Prostate gland (tissue), 2 donors: ENCODE measurements at regions not wholly inside any gene's neighbourhood (a gene's known extent, or its start where the extent isn't known, plus 50 kb on each side); places are given as distances from the start of the nearest gene placed in this dataset.

ENCODE experiments used
- DNase-seq: peaks from one replicate; pipeline ENCODE4 v3.0.0-alpha.2; 2019; ENCODE audit warnings: low spot score
- H3K27ac ChIP-seq, 2 donors: fragments of 200-600 bp; sonication (generic); 2 replicates each; pipeline ENCODE4 v1.5.1; 2017 to 2019
- H3K27me3 ChIP-seq: fragments of 200-600 bp; sonication (generic); replicated peaks from 2 replicates; pipeline ENCODE4 v1.5.1; 2019; ENCODE audit not compliant: insufficient read depth
- H3K36me3 ChIP-seq, 2 donors: fragments of 200-600 bp; sonication (generic); 1 replicate in 1 of 2; 2 replicates in 1 of 2; pipeline versions ENCODE4 v1.5.1 to v1.8.1; 2017 to 2019
- H3K4me1 ChIP-seq: fragments of 200-600 bp; sonication (generic); replicated peaks from 2 replicates; pipeline ENCODE4 v1.5.1; 2019
- H3K4me3 ChIP-seq, 2 donors: fragments of 200-600 bp; sonication (generic); 2 replicates each; pipeline ENCODE4 v1.5.1; 2017 to 2019
- H3K9me3 ChIP-seq: fragments of 200-600 bp; sonication (generic); 2 replicates; pipeline ENCODE4 v1.5.1; 2017
- CTCF ChIP-seq, 4 experiments: fragments of 200-600 bp in 2 of 4; fragments of 450-650 bp in 2 of 4; sonication (generic) in 2 of 4; IDR thresholded peaks; 1 replicate in 3 of 4; 2 replicates in 1 of 4; pipeline ENCODE4 v1.5.1; 2016 to 2019; ENCODE audit warnings: antibody characterized with exemption in 4 of 4, mild to moderate bottlenecking in 2 of 4, moderate library complexity in 2 of 4
- POLR2A ChIP-seq: fragments of 450-650 bp; IDR thresholded peaks from one replicate; pipeline ENCODE4 v1.6.1; 2016; ENCODE audit warnings: antibody characterized with exemption, mild to moderate bottlenecking
- POLR2AphosphoS5 ChIP-seq: sonication (generic); formaldehyde crosslinking; IDR thresholded peaks from one replicate; pipeline ENCODE4 v1.6.1; 2017; ENCODE audit warnings: antibody characterized with exemption
- WGBS: methylation state at CpG from one replicate; pipeline ENCODE4 v1.1.5; 2018; 5-methylcytosine and 5-hydroxymethylcytosine counted together
- intact Hi-C: fragments of 100-400 bp; cut with DNase I; formaldehyde crosslinking; loops from one replicate; pipeline ENCODE4 v1.14.2; 2022

- Histone ChIP-seq H3K9me3 (no peaks in the 10 kb centered on the region), H3K4me1 (no peaks in the 10 kb centered on the region), H3K36me3 (no peaks in the 10 kb centered on the region), H3K27me3 (no peaks in the 10 kb centered on the region), H3K4me3 (no peak overlapping the region), H3K27ac (no peak overlapping the region)
- DNase-seq, result no peak
- TF ChIP-seq POLR2AphosphoS5, result no peak
- TF ChIP-seq POLR2A, result no peak
- intact Hi-C loops, result no loop called here
- WGBS, result 90% methylated on average over 1 of the region's 1 CpG
Observed at GRCh38 chr10:36301539-36301938, 659.4 kb upstream of the FZD8 start.

GRCh38 chr10:36301139-36301538 is 659.0 kb upstream of the FZD8 start:
- Histone ChIP-seq H3K27ac (no peak overlapping the region), H3K4me3 (no peak overlapping the region), H3K36me3 (no peaks in the 10 kb centered on the region), H3K27me3 (no peaks in the 10 kb centered on the region), H3K4me1 (no peaks in the 10 kb centered on the region), H3K9me3 (no peaks in the 10 kb centered on the region)
- no peak for TF ChIP-seq POLR2A
- TF ChIP-seq POLR2AphosphoS5, result no peak
- no peak for TF ChIP-seq CTCF (IDR thresholded peaks at IDR 0.05)
- DNase-seq, result no peak
- intact Hi-C loops, result no loop called here
- 56% methylated on average over 2 of the region's 2 CpGs for WGBS

- TF ChIP-seq POLR2AphosphoS5, result no peak
- no peak for TF ChIP-seq CTCF (IDR thresholded peaks at IDR 0.05)
- TF ChIP-seq POLR2A, result no peak
- 95% methylated on average over 14 of the region's 14 CpGs for WGBS
- no peaks in the 10 kb centered on the region for H3K4me1 ChIP-seq
- intact Hi-C loops, result no loop called here
- no peak overlapping the region for H3K4me3 ChIP-seq
- H3K27me3 ChIP-seq, result no peaks in the 10 kb centered on the region
- no peaks in the 10 kb centered on the region for H3K9me3 ChIP-seq
- no peaks in the 10 kb centered on the region for H3K36me3 ChIP-seq
- DNase-seq, result no peak
- no peak overlapping the region for H3K27ac ChIP-seq
Observed at GRCh38 chr10:36283827-36284226, 641.7 kb upstream of the FZD8 start.

GRCh38 chr10:36281831-36282331 is 639.8 kb upstream of the FZD8 start:
- intact Hi-C loops, result no loop called here
- H3K27ac ChIP-seq, result no peak overlapping the region
- no peaks in the 10 kb centered on the region for H3K27me3 ChIP-seq
- WGBS, result 50% methylated on average over 3 of the region's 3 CpGs
- TF ChIP-seq POLR2A, result no peak
- no peak for TF ChIP-seq CTCF (IDR thresholded peaks at IDR 0.05)
- TF ChIP-seq POLR2AphosphoS5, result no peak
- H3K36me3 ChIP-seq, result no peaks in the 10 kb centered on the region
- H3K4me1 ChIP-seq, result no peaks in the 10 kb centered on the region
- no peaks in the 10 kb centered on the region for H3K9me3 ChIP-seq
- no peak overlapping the region for H3K4me3 ChIP-seq
- no peak for DNase-seq

- no peaks in the 10 kb centered on the region for H3K36me3 ChIP-seq
- H3K27ac ChIP-seq, result no peak overlapping the region
- WGBS, result 87% methylated on average over 11 of the region's 11 CpGs
- H3K4me1 ChIP-seq, result no peaks in the 10 kb centered on the region
- no peak for TF ChIP-seq POLR2AphosphoS5
- no peak for TF ChIP-seq POLR2A
- no peak for TF ChIP-seq CTCF (IDR thresholded peaks at IDR 0.05)
- H3K9me3 ChIP-seq, result no peaks in the 10 kb centered on the region
- no peak for DNase-seq
- no peak overlapping the region for H3K4me3 ChIP-seq
- H3K27me3 ChIP-seq, result no peaks in the 10 kb centered on the region
- intact Hi-C loops, result no loop called here
Observed at GRCh38 chr10:36280890-36281499, 638.9 kb upstream of the FZD8 start.
